Tibial nerve (tissue), 3 donors: ENCODE measurements at regions not wholly inside any gene's neighbourhood (a gene's known extent, or its start where the extent isn't known, plus 50 kb on each side); places are given as distances from the start of the nearest gene placed in this dataset.

Experiments
- POLR2A ChIP-seq, 2 donors: fragments of 450-650 bp; IDR thresholded peaks; one replicate each; pipeline ENCODE4 v1.6.1; 2017; ENCODE audit warnings: antibody characterized with exemption in 2 of 2, mild to moderate bottlenecking in 2 of 2, moderate library complexity in 2 of 2
- TF ChIP-seq, protein P1 (sequence below), 5 experiments: fragments of 200-600 bp in 3 of 5; fragments of 450-650 bp in 2 of 5; sonication (generic) in 3 of 5; IDR thresholded peaks; one replicate each; pipeline ENCODE4 v1.5.1; 2016 to 2019; ENCODE audit warnings: antibody characterized with exemption in 5 of 5, mild to moderate bottlenecking in 3 of 5, moderate library complexity in 2 of 5

DNA sequence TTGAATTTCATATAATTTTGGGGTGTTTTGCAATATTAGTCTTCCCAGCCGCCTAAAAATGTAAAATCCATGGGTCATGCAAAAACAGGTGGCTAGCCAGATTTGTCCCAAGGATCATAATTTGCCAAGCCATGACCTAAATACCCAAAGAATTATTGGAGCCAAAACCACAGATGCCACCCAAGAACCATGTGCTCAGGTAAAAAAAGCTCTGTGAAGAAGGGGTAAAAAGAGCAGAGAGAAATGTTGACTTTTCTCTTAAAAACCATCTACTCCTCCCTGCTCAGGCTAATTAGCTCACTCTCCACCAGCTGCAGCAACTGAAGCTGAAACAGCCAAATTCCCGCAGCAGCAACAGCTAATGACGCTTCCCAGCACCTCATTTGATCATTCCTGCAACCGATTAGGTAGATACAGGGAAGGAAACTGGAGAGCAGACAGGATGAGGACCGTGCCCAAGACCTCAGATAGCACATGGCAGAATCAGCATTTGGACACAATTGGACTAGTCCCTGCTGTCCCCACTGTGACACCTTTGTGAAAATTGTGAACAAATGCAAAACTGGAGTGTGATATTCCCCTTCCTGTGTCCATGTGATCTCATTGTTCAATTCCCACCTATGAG lies 107.9 kb upstream of the NXT1 start:
- TF ChIP-seq, protein P1, sequence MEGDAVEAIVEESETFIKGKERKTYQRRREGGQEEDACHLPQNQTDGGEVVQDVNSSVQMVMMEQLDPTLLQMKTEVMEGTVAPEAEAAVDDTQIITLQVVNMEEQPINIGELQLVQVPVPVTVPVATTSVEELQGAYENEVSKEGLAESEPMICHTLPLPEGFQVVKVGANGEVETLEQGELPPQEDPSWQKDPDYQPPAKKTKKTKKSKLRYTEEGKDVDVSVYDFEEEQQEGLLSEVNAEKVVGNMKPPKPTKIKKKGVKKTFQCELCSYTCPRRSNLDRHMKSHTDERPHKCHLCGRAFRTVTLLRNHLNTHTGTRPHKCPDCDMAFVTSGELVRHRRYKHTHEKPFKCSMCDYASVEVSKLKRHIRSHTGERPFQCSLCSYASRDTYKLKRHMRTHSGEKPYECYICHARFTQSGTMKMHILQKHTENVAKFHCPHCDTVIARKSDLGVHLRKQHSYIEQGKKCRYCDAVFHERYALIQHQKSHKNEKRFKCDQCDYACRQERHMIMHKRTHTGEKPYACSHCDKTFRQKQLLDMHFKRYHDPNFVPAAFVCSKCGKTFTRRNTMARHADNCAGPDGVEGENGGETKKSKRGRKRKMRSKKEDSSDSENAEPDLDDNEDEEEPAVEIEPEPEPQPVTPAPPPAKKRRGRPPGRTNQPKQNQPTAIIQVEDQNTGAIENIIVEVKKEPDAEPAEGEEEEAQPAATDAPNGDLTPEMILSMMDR (IDR thresholded peaks at IDR 0.05): no peak
- no peak for TF ChIP-seq POLR2A (IDR thresholded peaks at IDR 0.05)
